Amniotic epithelial cell (primary cell): ENCODE measurements at regions not wholly inside any gene's neighbourhood (a gene's known extent, or its start where the extent isn't known, plus 50 kb on each side); places are given as distances from the start of the nearest gene placed in this dataset.

Experiments used
- DNase-seq: peaks from one replicate; pipeline ENCODE4 v3.0.0-alpha.2; 2010; ENCODE audit warnings: low read depth

GRCh38 chr10:14468023-14468441 lies 137.3 kb upstream of the FRMD4A start:
- DNase-seq, result no peak

- DNase-seq, result peak; percentile 72
Measured at GRCh38 chr10:14466257-14466656, 135.5 kb upstream of the FRMD4A start.

GRCh38 chr10:14460447-14460846 lies 129.7 kb upstream of the FRMD4A start:
- DNase-seq, result no peak

GRCh38 chr10:14459665-14460064 lies 128.9 kb upstream of the FRMD4A start:
- DNase-seq, result no peak

GRCh38 chr10:14456870-14457266 lies 126.1 kb upstream of the FRMD4A start:
- DNase-seq, result no peak

GRCh38 chr10:14456218-14456869 lies 125.6 kb upstream of the FRMD4A start:
- no peak for DNase-seq

GRCh38 chr10:14454629-14455028 lies 123.9 kb upstream of the FRMD4A start:
- DNase-seq, result no peak

GRCh38 chr10:14454206-14454605 lies 123.5 kb upstream of the FRMD4A start:
- no peak for DNase-seq

GRCh38 chr10:14453593-14453992 lies 122.9 kb upstream of the FRMD4A start:
- no peak for DNase-seq

- peak; percentile 40 for DNase-seq
Measured at GRCh38 chr10:14451341-14451740, 120.6 kb upstream of the FRMD4A start.

GRCh38 chr10:14450041-14450491 lies 119.3 kb upstream of the FRMD4A start:
- peak; percentile 83 for DNase-seq

GRCh38 chr10:14449293-14449815 lies 118.6 kb upstream of the FRMD4A start:
- no peak for DNase-seq

GRCh38 chr10:14448197-14448990 lies 117.7 kb upstream of the FRMD4A start:
- no peak for DNase-seq

- no peak for DNase-seq
Measured at GRCh38 chr10:14447094-14447839, 116.5 kb upstream of the FRMD4A start.

GRCh38 chr10:14439451-14440259 lies 108.9 kb upstream of the FRMD4A start:
- no peak for DNase-seq

GRCh38 chr10:14438576-14438975 lies 107.9 kb upstream of the FRMD4A start:
- DNase-seq, result no peak

GRCh38 chr10:14438057-14438456 lies 107.3 kb upstream of the FRMD4A start:
- no peak for DNase-seq

GRCh38 chr10:14435976-14436632 lies 105.4 kb upstream of the FRMD4A start:
- DNase-seq, result no peak

- DNase-seq, result no peak
Measured at GRCh38 chr10:14433147-14433546, 102.4 kb upstream of the FRMD4A start.

GRCh38 chr10:14431868-14432267 lies 101.1 kb upstream of the FRMD4A start:
- DNase-seq, result no peak

GRCh38 chr10:14429043-14429700 lies 98.4 kb upstream of the FRMD4A start:
- DNase-seq, result no peak
